ENCODE measurements at regions not wholly inside any gene's neighbourhood (a gene's known extent, or its start where the extent isn't known, plus 50 kb on each side); places are given as distances from the start of the nearest gene placed in this dataset.

GRCh38 chr1:242872521-242872920 lies 348.0 kb upstream of the PLD5 start:
- Histone ChIP-seq H2BK12ac (ENCODE audit: low read length) (no peak overlapping the region), H3K4me1 (ENCODE audit: control insufficient read depth in 1 of 2, insufficient read depth in 2 of 2, low read length in 2 of 2) (peaks cover 0 to 2% of the 10 kb centered on the region in 2 experiments), H4K8ac (ENCODE audit: low read depth, low read length) (no peak overlapping the region), H2BK120ac (ENCODE audit: insufficient read depth, low read length, poor library complexity) (no peak overlapping the region), H2AFZ (ENCODE audit: insufficient read depth, low read length, poor library complexity) (no peak overlapping the region), H4K91ac (ENCODE audit: low read depth, low read length) (no peak overlapping the region), H3K9me3 (ENCODE audit: insufficient read depth, low read depth, low read length) (no peaks in the 10 kb centered on the region), H2BK5ac (ENCODE audit: low read depth, low read length, poor library complexity) (no peak overlapping the region), H3K79me1 (ENCODE audit: low read length) (no peaks in the 10 kb centered on the region), H3K18ac (ENCODE audit: low read length) (no peak overlapping the region), H4K12ac (ENCODE audit: low read depth, low read length) (no peak overlapping the region), H3K27ac (ENCODE audit: low read depth, low read length) (no peak overlapping the region), H3K4me2 (ENCODE audit: low read length) (no peak overlapping the region), H2AK5ac (ENCODE audit: low read length) (no peak overlapping the region), H3K4ac (ENCODE audit: low read depth, low read length) (no peak overlapping the region), H3K36me3 (ENCODE audit: control insufficient read depth in 1 of 2, insufficient read depth in 2 of 2, low read length in 2 of 2) (no peaks in the 10 kb centered on the region), H3K79me2 (ENCODE audit: control insufficient read depth, insufficient read depth, low read length, poor library complexity) (no peaks in the 10 kb centered on the region), H3K23ac (ENCODE audit: low read length) (no peak overlapping the region), H3K14ac (ENCODE audit: low read length) (no peak overlapping the region), H3K9ac (ENCODE audit: low read length) (no peak overlapping the region), H3K4me3 (ENCODE audit: low read depth, low read length) (no peak overlapping the region), H3K27me3 (ENCODE audit: insufficient read depth, low read length) (no peaks in the 10 kb centered on the region)
- no CpG with 5 or more reads among the region's 5 CpGs for WGBS (ENCODE audit: extremely low coverage, insufficient coverage, insufficient read length)
- no peak for DNase-seq

- H2BK120ac ChIP-seq (ENCODE audit: insufficient read depth, low read length, poor library complexity): no peak overlapping the region
- no peak overlapping the region for H2AFZ ChIP-seq (ENCODE audit: insufficient read depth, low read length, poor library complexity)
- H3K27ac ChIP-seq (ENCODE audit: low read depth, low read length): no peak overlapping the region
- H4K8ac ChIP-seq (ENCODE audit: low read depth, low read length): no peak overlapping the region
- WGBS (ENCODE audit: extremely low coverage, insufficient coverage, insufficient read length): no CpG with 5 or more reads among the region's 5 CpGs
- no peaks in the 10 kb centered on the region for H3K9me3 ChIP-seq (ENCODE audit: insufficient read depth, low read depth, low read length)
- no peak overlapping the region for H3K23ac ChIP-seq (ENCODE audit: low read length)
- no peak overlapping the region for H2BK5ac ChIP-seq (ENCODE audit: low read depth, low read length, poor library complexity)
- no peaks in the 10 kb centered on the region for H3K36me3 ChIP-seq (ENCODE audit: control insufficient read depth in 1 of 2, insufficient read depth in 2 of 2, low read length in 2 of 2)
- no peak overlapping the region for H3K14ac ChIP-seq (ENCODE audit: low read length)
- no peak overlapping the region for H3K18ac ChIP-seq (ENCODE audit: low read length)
- no peak overlapping the region for H3K4me2 ChIP-seq (ENCODE audit: low read length)
- H4K91ac ChIP-seq (ENCODE audit: low read depth, low read length): no peak overlapping the region
- H2BK12ac ChIP-seq (ENCODE audit: low read length): no peak overlapping the region
- DNase-seq: no peak
- no peak overlapping the region for H3K9ac ChIP-seq (ENCODE audit: low read length)
- H3K79me2 ChIP-seq (ENCODE audit: control insufficient read depth, insufficient read depth, low read length, poor library complexity): no peaks in the 10 kb centered on the region
- H3K27me3 ChIP-seq (ENCODE audit: insufficient read depth, low read length): no peaks in the 10 kb centered on the region
- H2AK5ac ChIP-seq (ENCODE audit: low read length): no peak overlapping the region
- H4K12ac ChIP-seq (ENCODE audit: low read depth, low read length): no peak overlapping the region
- H3K4me1 ChIP-seq (ENCODE audit: control insufficient read depth in 1 of 2, insufficient read depth in 2 of 2, low read length in 2 of 2): peaks cover 0 to 2% of the 10 kb centered on the region in 2 experiments
- no peak overlapping the region for H3K4me3 ChIP-seq (ENCODE audit: low read depth, low read length)
- H3K4ac ChIP-seq (ENCODE audit: low read depth, low read length): no peak overlapping the region
- H3K79me1 ChIP-seq (ENCODE audit: low read length): no peaks in the 10 kb centered on the region
Measured at GRCh38 chr1:242871471-242872030, 347.1 kb upstream of the PLD5 start.

- Histone ChIP-seq H3K18ac (ENCODE audit: low read length) (no peak overlapping the region), H2BK120ac (ENCODE audit: insufficient read depth, low read length, poor library complexity) (no peak overlapping the region), H3K36me3 (ENCODE audit: control insufficient read depth in 1 of 2, insufficient read depth in 2 of 2, low read length in 2 of 2) (no peaks in the 10 kb centered on the region), H3K4me3 (ENCODE audit: low read depth, low read length) (no peak overlapping the region), H3K4me2 (ENCODE audit: low read length) (no peak overlapping the region), H3K4ac (ENCODE audit: low read depth, low read length) (no peak overlapping the region), H2AK5ac (ENCODE audit: low read length) (no peak overlapping the region), H2BK5ac (ENCODE audit: low read depth, low read length, poor library complexity) (no peak overlapping the region), H3K4me1 (ENCODE audit: control insufficient read depth in 1 of 2, insufficient read depth in 2 of 2, low read length in 2 of 2) (peaks cover 0 to 2% of the 10 kb centered on the region in 2 experiments), H4K12ac (ENCODE audit: low read depth, low read length) (no peak overlapping the region), H2BK12ac (ENCODE audit: low read length) (no peak overlapping the region), H4K91ac (ENCODE audit: low read depth, low read length) (no peak overlapping the region), H4K8ac (ENCODE audit: low read depth, low read length) (no peak overlapping the region), H3K23ac (ENCODE audit: low read length) (no peak overlapping the region), H3K27ac (ENCODE audit: low read depth, low read length) (no peak overlapping the region), H3K79me2 (ENCODE audit: control insufficient read depth, insufficient read depth, low read length, poor library complexity) (no peaks in the 10 kb centered on the region), H3K9ac (ENCODE audit: low read length) (no peak overlapping the region), H3K27me3 (ENCODE audit: insufficient read depth, low read length) (no peaks in the 10 kb centered on the region), H2AFZ (ENCODE audit: insufficient read depth, low read length, poor library complexity) (no peak overlapping the region), H3K9me3 (ENCODE audit: insufficient read depth, low read depth, low read length) (no peaks in the 10 kb centered on the region), H3K79me1 (ENCODE audit: low read length) (no peaks in the 10 kb centered on the region), H3K14ac (ENCODE audit: low read length) (no peak overlapping the region)
- no peak for DNase-seq
Measured at GRCh38 chr1:242870966-242871365, 346.5 kb upstream of the PLD5 start.

- Histone ChIP-seq H3K9me3 (ENCODE audit: insufficient read depth, low read depth, low read length) (no peaks in the 10 kb centered on the region), H3K79me2 (ENCODE audit: control insufficient read depth, insufficient read depth, low read length, poor library complexity) (no peaks in the 10 kb centered on the region), H3K27ac (ENCODE audit: low read depth, low read length) (no peak overlapping the region), H2BK12ac (ENCODE audit: low read length) (no peak overlapping the region), H2AK5ac (ENCODE audit: low read length) (no peak overlapping the region), H3K4me2 (ENCODE audit: low read length) (no peak overlapping the region), H3K18ac (ENCODE audit: low read length) (no peak overlapping the region), H2BK5ac (ENCODE audit: low read depth, low read length, poor library complexity) (no peak overlapping the region), H3K14ac (ENCODE audit: low read length) (no peak overlapping the region), H4K8ac (ENCODE audit: low read depth, low read length) (no peak overlapping the region), H3K4me3 (ENCODE audit: low read depth, low read length) (no peak overlapping the region), H2AFZ (ENCODE audit: insufficient read depth, low read length, poor library complexity) (no peak overlapping the region), H3K4ac (ENCODE audit: low read depth, low read length) (no peak overlapping the region), H3K4me1 (ENCODE audit: control insufficient read depth in 1 of 2, insufficient read depth in 2 of 2, low read length in 2 of 2) (no peaks in the 10 kb centered on the region), H2BK120ac (ENCODE audit: insufficient read depth, low read length, poor library complexity) (no peak overlapping the region), H3K23ac (ENCODE audit: low read length) (no peak overlapping the region), H3K79me1 (ENCODE audit: low read length) (no peaks in the 10 kb centered on the region), H3K27me3 (ENCODE audit: insufficient read depth, low read length) (no peaks in the 10 kb centered on the region), H4K12ac (ENCODE audit: low read depth, low read length) (no peak overlapping the region), H3K9ac (ENCODE audit: low read length) (no peak overlapping the region), H3K36me3 (ENCODE audit: control insufficient read depth in 1 of 2, insufficient read depth in 2 of 2, low read length in 2 of 2) (no peaks in the 10 kb centered on the region), H4K91ac (ENCODE audit: low read depth, low read length) (no peak overlapping the region)
- WGBS (ENCODE audit: extremely low coverage, insufficient coverage, insufficient read length): no CpG with 5 or more reads among the region's 4 CpGs
- DNase-seq: no peak
Measured at GRCh38 chr1:242856289-242856688, 331.8 kb upstream of the PLD5 start.

Measured in trophoblast cell (in vitro differentiated cells and primary cell).